Astrocyte (in vitro differentiated cells and primary cell): ENCODE measurements at regions not wholly inside any gene's neighbourhood (a gene's known extent, or its start where the extent isn't known, plus 50 kb on each side); places are given as distances from the start of the nearest gene placed in this dataset.

Experiments
- DNase-seq: peaks from one replicate; pipeline ENCODE4 v3.0.0-alpha.2; 2010; ENCODE audit warnings: low read depth
- FAIRE-seq: peaks from 2 replicates; lab custom pipeline; 2011; peaks lifted over from hg19 to GRCh38; lab: Jason Lieb, UNC
- H2AFZ ChIP-seq: 2 replicates; pipeline ENCODE4 v1.6.0; 2012; ENCODE audit warnings: low read depth, low read length, inconsistent platforms
- H3K27ac ChIP-seq: 2 replicates; pipeline ENCODE4 v1.5.1; 2011; ENCODE audit warnings: low read depth, low read length, inconsistent platforms
- H3K27me3 ChIP-seq: 2 replicates; pipeline ENCODE4 v1.6.0; 2011; ENCODE audit warnings: low read length, inconsistent platforms; ENCODE audit not compliant: insufficient read depth
- H3K36me3 ChIP-seq: 2 replicates; pipeline ENCODE4 v1.5.1; 2011; ENCODE audit warnings: low read length, inconsistent platforms; ENCODE audit not compliant: insufficient read depth
- H3K4me1 ChIP-seq: 2 replicates; pipeline ENCODE4 v1.5.1; 2011; ENCODE audit warnings: low read length, inconsistent platforms; ENCODE audit not compliant: insufficient read depth
- H3K4me2 ChIP-seq: 2 replicates; pipeline ENCODE4 v1.6.0; 2012; ENCODE audit warnings: low read length, inconsistent platforms
- H3K4me3 ChIP-seq: 2 replicates; pipeline ENCODE4 v1.5.1; 2011; ENCODE audit warnings: low read depth, mild to moderate bottlenecking, low read length, inconsistent platforms; ENCODE audit not compliant: insufficient read depth
- H3K79me2 ChIP-seq: 2 replicates; pipeline ENCODE4 v1.6.0; 2012; ENCODE audit warnings: mild to moderate bottlenecking, low read length, inconsistent platforms; ENCODE audit not compliant: insufficient read depth
- H3K9ac ChIP-seq: 2 replicates; pipeline ENCODE4 v1.6.0; 2012; ENCODE audit warnings: mild to moderate bottlenecking, low read length, inconsistent platforms
- H3K9me3 ChIP-seq: 2 replicates; pipeline ENCODE4 v1.5.1; 2012; ENCODE audit warnings: low read depth, mild to moderate bottlenecking, low read length, inconsistent platforms; ENCODE audit not compliant: insufficient read depth
- H4K20me1 ChIP-seq: 2 replicates; pipeline ENCODE4 v1.6.0; 2012; ENCODE audit warnings: low read length, inconsistent platforms; ENCODE audit not compliant: insufficient read depth
- H3K27ac Mint-ChIP-seq: one replicate; pipeline ENCODE4 v1.8.0; 2021; ENCODE audit warnings: mild to moderate bottlenecking, mixed read lengths; ENCODE audit not compliant: unreplicated experiment
- H3K27me3 Mint-ChIP-seq: one replicate; pipeline ENCODE4 v1.8.0; 2021; ENCODE audit warnings: low read depth, mixed read lengths; ENCODE audit not compliant: unreplicated experiment
- H3K36me3 Mint-ChIP-seq: one replicate; pipeline ENCODE4 v1.8.0; 2021; ENCODE audit warnings: low read depth, mixed read lengths; ENCODE audit not compliant: unreplicated experiment
- H3K4me1 Mint-ChIP-seq: one replicate; pipeline ENCODE4 v1.8.0; 2021; ENCODE audit warnings: low read depth, mixed read lengths; ENCODE audit not compliant: unreplicated experiment
- H3K4me3 Mint-ChIP-seq: one replicate; pipeline ENCODE4 v1.8.0; 2021; ENCODE audit warnings: mild to moderate bottlenecking, moderate library complexity, mixed read lengths; ENCODE audit not compliant: unreplicated experiment
- H3K9me3 Mint-ChIP-seq: one replicate; pipeline ENCODE4 v1.8.0; 2021; ENCODE audit warnings: mild to moderate bottlenecking, mixed read lengths; ENCODE audit not compliant: unreplicated experiment
- EZH2 ChIP-seq: IDR thresholded peaks from 2 replicates; pipeline ENCODE4 v1.6.1; 2012; ENCODE audit warnings: mild to moderate bottlenecking, low read length, inconsistent platforms; ENCODE audit not compliant: insufficient read depth
- TF ChIP-seq, protein P1 (sequence below): IDR thresholded peaks from 2 replicates; pipeline ENCODE4 v1.5.1; 2011; ENCODE audit warnings: low read depth, mild to moderate bottlenecking, inconsistent platforms, low read length, moderate library complexity; ENCODE audit not compliant: insufficient read depth

DNA sequence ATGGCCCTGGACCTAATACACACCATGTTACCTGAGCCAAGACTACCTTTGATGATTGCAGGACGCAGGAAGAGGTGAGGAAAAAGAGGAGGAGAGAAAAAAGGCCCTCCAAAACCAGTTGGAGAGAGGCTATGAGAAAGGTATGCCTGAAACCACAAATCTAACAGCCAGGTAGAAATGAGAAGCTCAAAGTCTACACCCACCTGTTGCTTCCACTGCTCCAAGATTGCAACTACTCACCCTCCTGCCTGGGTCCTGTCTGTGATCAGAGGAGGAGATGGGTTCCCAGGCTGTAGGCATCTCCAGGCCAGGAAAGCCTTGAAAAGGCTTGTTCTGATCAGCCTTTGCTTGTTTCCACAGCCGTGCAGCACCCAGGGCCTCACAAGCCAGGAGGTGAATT lies 307.8 kb upstream of the USP24 start:
- no peaks in the 10 kb centered on the region for H3K36me3 Mint-ChIP-seq
- FAIRE-seq, result no peak

DNA sequence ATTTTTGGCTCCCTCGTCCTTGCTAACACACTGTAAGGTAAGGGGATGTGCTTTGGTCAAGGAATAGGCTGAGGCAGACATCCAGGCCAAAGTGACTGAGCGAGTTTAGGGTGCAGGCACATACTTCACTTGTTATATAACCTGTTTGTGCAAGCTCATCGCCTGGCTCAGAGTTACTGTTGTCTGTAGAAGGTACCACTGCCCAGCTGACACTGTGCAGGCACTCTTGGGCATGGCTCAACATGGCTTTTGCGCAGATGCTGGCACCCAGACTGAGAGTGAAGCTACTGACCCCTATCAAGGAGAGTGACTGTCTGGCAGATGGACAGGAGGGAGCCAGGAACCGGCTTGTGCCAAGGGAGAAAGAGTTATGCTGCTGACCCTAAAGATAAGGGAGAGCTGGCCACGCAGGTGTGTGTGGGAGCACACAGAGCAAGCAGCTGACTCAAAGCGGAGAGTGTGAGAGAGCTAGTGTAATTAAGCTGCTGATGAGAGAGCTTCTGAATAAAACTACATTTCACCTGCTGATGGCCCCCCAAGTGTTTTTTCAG lies 307.3 kb upstream of the USP24 start:
- H3K4me1 ChIP-seq, result no peaks in the 10 kb centered on the region
- Mint-ChIP-seq H3K4me1 (no peaks in the 10 kb centered on the region), H3K4me3 (no peak overlapping the region), H3K27me3 (peaks cover 45% of the 10 kb centered on the region), H3K36me3 (no peaks in the 10 kb centered on the region), H3K27ac (no peak overlapping the region), H3K9me3 (peaks cover 5% of the 10 kb centered on the region)
- no peak for DNase-seq
- FAIRE-seq, result no peak
- TF ChIP-seq, protein P1, sequence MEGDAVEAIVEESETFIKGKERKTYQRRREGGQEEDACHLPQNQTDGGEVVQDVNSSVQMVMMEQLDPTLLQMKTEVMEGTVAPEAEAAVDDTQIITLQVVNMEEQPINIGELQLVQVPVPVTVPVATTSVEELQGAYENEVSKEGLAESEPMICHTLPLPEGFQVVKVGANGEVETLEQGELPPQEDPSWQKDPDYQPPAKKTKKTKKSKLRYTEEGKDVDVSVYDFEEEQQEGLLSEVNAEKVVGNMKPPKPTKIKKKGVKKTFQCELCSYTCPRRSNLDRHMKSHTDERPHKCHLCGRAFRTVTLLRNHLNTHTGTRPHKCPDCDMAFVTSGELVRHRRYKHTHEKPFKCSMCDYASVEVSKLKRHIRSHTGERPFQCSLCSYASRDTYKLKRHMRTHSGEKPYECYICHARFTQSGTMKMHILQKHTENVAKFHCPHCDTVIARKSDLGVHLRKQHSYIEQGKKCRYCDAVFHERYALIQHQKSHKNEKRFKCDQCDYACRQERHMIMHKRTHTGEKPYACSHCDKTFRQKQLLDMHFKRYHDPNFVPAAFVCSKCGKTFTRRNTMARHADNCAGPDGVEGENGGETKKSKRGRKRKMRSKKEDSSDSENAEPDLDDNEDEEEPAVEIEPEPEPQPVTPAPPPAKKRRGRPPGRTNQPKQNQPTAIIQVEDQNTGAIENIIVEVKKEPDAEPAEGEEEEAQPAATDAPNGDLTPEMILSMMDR, result no peak
- no peak for TF ChIP-seq EZH2
- H3K36me3 ChIP-seq, result no peaks in the 10 kb centered on the region
- H3K9ac ChIP-seq, result no peak overlapping the region
- no peaks in the 10 kb centered on the region for H3K27me3 ChIP-seq
- no peak overlapping the region for H3K4me3 ChIP-seq
- no peak overlapping the region for H3K27ac ChIP-seq
- no peaks in the 10 kb centered on the region for H3K79me2 ChIP-seq
- no peak overlapping the region for H2AFZ ChIP-seq
- no peaks in the 10 kb centered on the region for H3K9me3 ChIP-seq
- no peak overlapping the region for H3K4me2 ChIP-seq
- H4K20me1 ChIP-seq, result no peaks in the 10 kb centered on the region

More for the DNA sequence above, 307.8 kb upstream of the USP24 start:
- H3K9me3 ChIP-seq, result no peaks in the 10 kb centered on the region
- Mint-ChIP-seq H3K4me3 (no peak overlapping the region), H3K27me3 (peaks cover 39% of the 10 kb centered on the region), H3K9me3 (peaks cover 5% of the 10 kb centered on the region), H3K4me1 (no peaks in the 10 kb centered on the region), H3K27ac (no peak overlapping the region)
- no peaks in the 10 kb centered on the region for H3K4me1 ChIP-seq
- no peak overlapping the region for H3K4me2 ChIP-seq
- TF ChIP-seq, protein P1, result no peak
- no peak for DNase-seq
- H3K36me3 ChIP-seq, result no peaks in the 10 kb centered on the region
- no peaks in the 10 kb centered on the region for H4K20me1 ChIP-seq
- H3K27ac ChIP-seq, result no peak overlapping the region
- no peak overlapping the region for H3K9ac ChIP-seq
- H3K79me2 ChIP-seq, result no peaks in the 10 kb centered on the region
- no peaks in the 10 kb centered on the region for H3K27me3 ChIP-seq
- no peak overlapping the region for H3K4me3 ChIP-seq
- no peak overlapping the region for H2AFZ ChIP-seq

DNA sequence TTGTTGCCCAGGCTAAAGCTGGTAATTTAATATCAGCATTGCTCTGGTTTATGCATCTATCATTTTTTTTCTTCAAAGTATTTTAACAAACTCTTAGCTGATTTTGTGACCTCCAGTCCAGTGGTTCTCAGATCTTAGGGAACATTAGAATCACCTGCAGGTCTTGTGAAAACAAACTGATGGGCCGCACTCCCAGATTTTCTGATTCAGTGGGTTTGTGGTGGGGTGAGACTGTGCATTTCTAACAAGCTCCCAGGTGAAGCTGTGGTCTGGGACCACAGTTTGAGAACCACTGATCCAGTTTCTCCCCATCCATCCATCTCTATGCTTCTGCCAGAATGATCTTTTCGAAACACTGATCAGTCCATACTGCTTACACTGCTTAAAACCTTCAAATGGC lies 305.7 kb upstream of the USP24 start:
- H3K27ac ChIP-seq, result no peak overlapping the region
- TF ChIP-seq EZH2, result no peak
- TF ChIP-seq, protein P1, result no peak
- FAIRE-seq, result no peak

More for the DNA sequence above, 305.7 kb upstream of the USP24 start:
- peaks cover 45% of the 10 kb centered on the region for H3K27me3 Mint-ChIP-seq
- H3K9ac ChIP-seq, result no peak overlapping the region
- no peak overlapping the region for H3K4me3 Mint-ChIP-seq
- no peaks in the 10 kb centered on the region for H3K4me1 Mint-ChIP-seq
- H2AFZ ChIP-seq, result no peak overlapping the region
- H3K27ac Mint-ChIP-seq, result no peak overlapping the region
- H3K4me3 ChIP-seq, result no peak overlapping the region
- H4K20me1 ChIP-seq, result no peaks in the 10 kb centered on the region
- no peaks in the 10 kb centered on the region for H3K27me3 ChIP-seq
- H3K4me1 ChIP-seq, result no peaks in the 10 kb centered on the region
- DNase-seq, result no peak
- peaks cover 5% of the 10 kb centered on the region for H3K9me3 Mint-ChIP-seq
- no peaks in the 10 kb centered on the region for H3K79me2 ChIP-seq
- no peaks in the 10 kb centered on the region for H3K9me3 ChIP-seq
- no peaks in the 10 kb centered on the region for H3K36me3 ChIP-seq
- H3K4me2 ChIP-seq, result no peak overlapping the region
- no peaks in the 10 kb centered on the region for H3K36me3 Mint-ChIP-seq
